ENCODE measurements at regions not wholly inside any gene's neighbourhood (a gene's known extent, or its start where the extent isn't known, plus 50 kb on each side); places are given as distances from the start of the nearest gene placed in this dataset.

GRCh38 chr13:108083056-108083455 is 132.3 kb downstream of the LIG4 start:
- no peak for DNase-seq
- intact Hi-C loops (cut with micrococcal nuclease; ENCODE audit: unreplicated experiment) = no loop called here
- TF ChIP-seq CTCF (conservative IDR thresholded peaks at IDR 0.05) = no peak

GRCh38 chr13:108082481-108082880 is 132.9 kb downstream of the LIG4 start:
- H3K9me3 ChIP-seq (ENCODE audit: insufficient read depth, low read depth) = peaks cover 5% of the 10 kb centered on the region
- H3K4me2 ChIP-seq = no peak overlapping the region
- no peak overlapping the region for H2AFZ ChIP-seq
- H3K79me2 ChIP-seq (ENCODE audit: low read depth) = no peaks in the 10 kb centered on the region
- ChIA-PET POLR2A (ENCODE audit: unreplicated experiment) (no interaction called here), CTCF (no interaction called here)
- TF ChIP-seq EZH2 (IDR thresholded peaks at IDR 0.05; ENCODE audit: low read depth) (no peak), CTCF (conservative IDR thresholded peaks at IDR 0.05) (no peak)
- no peaks in the 10 kb centered on the region for H3K27me3 ChIP-seq (ENCODE audit: insufficient read depth, low read depth)
- H3K4me3 ChIP-seq = no peak overlapping the region
- H3K9me2 ChIP-seq (ENCODE audit: insufficient read depth) = no peaks in the 10 kb centered on the region
- no peak for DNase-seq
- H3F3A ChIP-seq (ENCODE audit: insufficient read depth, low read depth) = no peaks in the 10 kb centered on the region
- BruUV-seq (replicated peaks) = no TSS peak
- no peaks in the 10 kb centered on the region for H4K20me1 ChIP-seq (ENCODE audit: insufficient read depth)
- no peak overlapping the region for H3K27ac ChIP-seq
- intact Hi-C loops (cut with micrococcal nuclease; ENCODE audit: unreplicated experiment) = no loop called here
- no peaks in the 10 kb centered on the region for H3K36me3 ChIP-seq (ENCODE audit: low read depth)
- no peaks in the 10 kb centered on the region for H3K4me1 ChIP-seq (replicated peaks; ENCODE audit: insufficient read depth)

More at GRCh38 chr13:108083056-108083455, 132.3 kb downstream of the LIG4 start:
- no peaks in the 10 kb centered on the region for H3K27me3 ChIP-seq (ENCODE audit: insufficient read depth, low read depth)
- no peak overlapping the region for H2AFZ ChIP-seq
- CTCF ChIA-PET = no interaction called here
- no peak overlapping the region for H3K4me2 ChIP-seq
- no peaks in the 10 kb centered on the region for H3K36me3 ChIP-seq (ENCODE audit: low read depth)
- no peak overlapping the region for H3K27ac ChIP-seq
- H3K9me2 ChIP-seq (ENCODE audit: insufficient read depth) = no peaks in the 10 kb centered on the region
- no peaks in the 10 kb centered on the region for H4K20me1 ChIP-seq (ENCODE audit: insufficient read depth)
- no peak overlapping the region for H3K4me3 ChIP-seq
- no peaks in the 10 kb centered on the region for H3K79me2 ChIP-seq (ENCODE audit: low read depth)
- POLR2A ChIA-PET (ENCODE audit: unreplicated experiment) = no interaction called here
- no peaks in the 10 kb centered on the region for H3F3A ChIP-seq (ENCODE audit: insufficient read depth, low read depth)
- BruUV-seq (replicated peaks) = no TSS peak
- no peaks in the 10 kb centered on the region for H3K4me1 ChIP-seq (replicated peaks; ENCODE audit: insufficient read depth)
- no peaks in the 10 kb centered on the region; the same call in 1 of the 2 replicates for H3K9me3 ChIP-seq (ENCODE audit: insufficient read depth, low read depth)

GRCh38 chr13:108077284-108077683 is 138.1 kb downstream of the LIG4 start:
- BruUV-seq (replicated peaks) = no TSS peak
- CTCF ChIA-PET = no interaction called here
- H3K9me2 ChIP-seq (ENCODE audit: insufficient read depth) = 0 out of 2 replicates have a peak, but pooled peaks cover 4% of the 10 kb centered on the region

More at GRCh38 chr13:108077284-108077683, 138.1 kb downstream of the LIG4 start:
- H3K27ac ChIP-seq = no peak overlapping the region
- peaks cover 6% of the 10 kb centered on the region for H3K9me3 ChIP-seq (ENCODE audit: insufficient read depth, low read depth)
- POLR2A ChIA-PET (ENCODE audit: unreplicated experiment) = no interaction called here
- H3K79me2 ChIP-seq (ENCODE audit: low read depth) = no peaks in the 10 kb centered on the region
- H2AFZ ChIP-seq = no peak overlapping the region
- no peak for TF ChIP-seq CTCF (conservative IDR thresholded peaks at IDR 0.05)
- TF ChIP-seq EZH2 (IDR thresholded peaks at IDR 0.05; ENCODE audit: low read depth) = no peak
- intact Hi-C loops (cut with micrococcal nuclease; ENCODE audit: unreplicated experiment) = no loop called here
- H3F3A ChIP-seq (ENCODE audit: insufficient read depth, low read depth) = no peaks in the 10 kb centered on the region
- H3K4me1 ChIP-seq (replicated peaks; ENCODE audit: insufficient read depth) = no peaks in the 10 kb centered on the region
- H3K36me3 ChIP-seq (ENCODE audit: low read depth) = no peaks in the 10 kb centered on the region
- no peaks in the 10 kb centered on the region for H4K20me1 ChIP-seq (ENCODE audit: insufficient read depth)
- no peak overlapping the region for H3K4me2 ChIP-seq
- H3K4me3 ChIP-seq = no peak overlapping the region
- no peaks in the 10 kb centered on the region for H3K27me3 ChIP-seq (ENCODE audit: insufficient read depth, low read depth)
- no peak for DNase-seq
